ENCODE measurements at regions not wholly inside any gene's neighbourhood (a gene's known extent, or its start where the extent isn't known, plus 50 kb on each side); places are given as distances from the start of the nearest gene placed in this dataset.

- H3K79me2 ChIP-seq (ENCODE audit: low read length): no peaks in the 10 kb centered on the region
- POLR2A ChIA-PET (ENCODE audit: unreplicated experiment): no interaction called here
- H3K27ac ChIP-seq (ENCODE audit: low read length): no peak overlapping the region
- peaks cover 7% of the 10 kb centered on the region; the same call in 1 of the 2 replicates for H3K4me1 ChIP-seq (ENCODE audit: insufficient read depth, low read length)
- no peak overlapping the region for H3K9ac ChIP-seq (ENCODE audit: low read length)
- H2AFZ ChIP-seq (ENCODE audit: low read length): no peak overlapping the region
- intact Hi-C loops (cut with micrococcal nuclease): no loop called here
- no peak overlapping the region for H3K4me2 ChIP-seq (ENCODE audit: low read length)
- no peak for ATAC-seq
- BruUV-seq (replicated peaks): no TSS peak
- no peak for DNase-seq
- no peaks in the 10 kb centered on the region for H3K36me3 ChIP-seq (ENCODE audit: low read depth, low read length)
- no peaks in the 10 kb centered on the region for H3K9me2 ChIP-seq (replicated peaks; ENCODE audit: low read length)
- no peaks in the 10 kb centered on the region for H4K20me1 ChIP-seq (ENCODE audit: low read length)
- H3K27me3 ChIP-seq (ENCODE audit: low read length): no peaks in the 10 kb centered on the region
- H3F3A ChIP-seq (ENCODE audit: low read length, unreplicated experiment): no peaks in the 10 kb centered on the region
- CTCF ChIA-PET: no interaction called here
- TF ChIP-seq CTCF (conservative IDR thresholded peaks at IDR 0.05; ENCODE audit: low read depth, low read length): no peak
- no peak for TF ChIP-seq EZH2 (IDR thresholded peaks at IDR 0.05; ENCODE audit: low read length, unreplicated experiment)
- no peak for TF ChIP-seq EZH2phosphoT487 (IDR thresholded peaks at IDR 0.05; ENCODE audit: borderline replicate concordance, low read length)
- H3K4me3 ChIP-seq (ENCODE audit: low read length): no peak overlapping the region
- no peaks in the 10 kb centered on the region for H3K9me3 ChIP-seq (ENCODE audit: low read length)
Observed at GRCh38 chr17:17398188-17398942, 78.4 kb upstream of the MED9 start.

- H4K20me1 ChIP-seq (ENCODE audit: low read length): no peaks in the 10 kb centered on the region
- no peak for ATAC-seq
- no peak overlapping the region for H3K27ac ChIP-seq (ENCODE audit: low read length)
- POLR2A ChIA-PET (ENCODE audit: unreplicated experiment): no interaction called here
- no peaks in the 10 kb centered on the region for H3K79me2 ChIP-seq (ENCODE audit: low read length)
- no peaks in the 10 kb centered on the region for H3K27me3 ChIP-seq (ENCODE audit: low read length)
- intact Hi-C loops (cut with micrococcal nuclease): no loop called here
- TF ChIP-seq EZH2 (IDR thresholded peaks at IDR 0.05; ENCODE audit: low read length, unreplicated experiment) (no peak), EZH2phosphoT487 (IDR thresholded peaks at IDR 0.05; ENCODE audit: borderline replicate concordance, low read length) (no peak), CTCF (conservative IDR thresholded peaks at IDR 0.05; ENCODE audit: low read depth, low read length) (no peak)
- H3K4me3 ChIP-seq (ENCODE audit: low read length): no peak overlapping the region
- H3K4me1 ChIP-seq (ENCODE audit: insufficient read depth, low read length): peaks cover 7% of the 10 kb centered on the region; the same call in 1 of the 2 replicates
- H3K36me3 ChIP-seq (ENCODE audit: low read depth, low read length): no peaks in the 10 kb centered on the region
- CTCF ChIA-PET: no interaction called here
- H3K9ac ChIP-seq (ENCODE audit: low read length): no peak overlapping the region
- H3K9me2 ChIP-seq (replicated peaks; ENCODE audit: low read length): no peaks in the 10 kb centered on the region
- no peak for DNase-seq
- H2AFZ ChIP-seq (ENCODE audit: low read length): no peak overlapping the region
- BruUV-seq (replicated peaks): no TSS peak
- H3K4me2 ChIP-seq (ENCODE audit: low read length): no peak overlapping the region
- no peaks in the 10 kb centered on the region for H3K9me3 ChIP-seq (ENCODE audit: low read length)
- H3F3A ChIP-seq (ENCODE audit: low read length, unreplicated experiment): no peaks in the 10 kb centered on the region
Observed at GRCh38 chr17:17398943-17399926, 77.6 kb upstream of the MED9 start.
